ENCODE measurements at regions not wholly inside any gene's neighbourhood (a gene's known extent, or its start where the extent isn't known, plus 50 kb on each side); places are given as distances from the start of the nearest gene placed in this dataset.

- TF ChIP-seq GATA3 (IDR thresholded peaks at IDR 0.05; ENCODE audit: low read depth, low read length) (no peak), GATA2 (IDR thresholded peaks at IDR 0.05; ENCODE audit: low read depth, low read length) (no peak)
Observed at GRCh38 chr15:70517194-70517590, 246.2 kb downstream of the UACA start.

DNA sequence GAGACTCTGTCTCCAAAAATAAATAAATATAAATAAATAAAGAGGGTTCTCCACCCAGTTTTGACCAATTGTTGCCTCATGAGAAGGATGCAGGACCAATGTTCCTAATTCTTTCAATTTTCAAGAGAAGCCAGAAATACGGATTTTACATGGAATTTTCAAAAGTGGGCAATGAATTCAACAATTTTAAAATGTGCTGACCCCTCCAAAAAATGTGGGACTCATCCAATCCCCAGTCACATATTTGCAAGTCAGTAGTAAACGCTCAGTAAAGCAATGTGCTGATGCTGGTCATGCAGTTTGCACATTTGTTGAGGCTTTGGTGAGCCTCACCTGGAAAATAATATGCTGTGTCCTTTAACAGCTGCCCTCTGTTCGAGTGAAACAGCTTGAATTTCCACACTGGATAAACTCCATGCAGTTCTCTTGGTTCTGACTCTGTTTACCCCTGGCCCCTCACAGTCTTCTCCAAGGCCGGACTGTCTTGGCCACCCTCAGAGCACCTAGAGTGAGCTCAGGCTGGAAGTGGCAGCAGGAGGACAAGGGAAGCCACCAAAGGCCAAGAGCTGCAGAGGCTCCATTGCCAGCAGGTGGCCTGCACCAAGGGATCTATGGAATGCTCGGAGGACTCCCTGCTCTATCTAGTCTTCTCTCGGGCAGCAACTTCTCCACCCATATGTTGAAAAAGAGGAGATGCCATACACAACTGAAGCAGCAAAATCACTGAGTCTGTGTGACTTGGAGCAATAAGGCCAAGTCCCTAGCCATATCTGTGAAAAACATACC lies 246.8 kb downstream of the UACA start:
- no peak for TF ChIP-seq GATA2 (IDR thresholded peaks at IDR 0.05; ENCODE audit: low read depth, low read length)
- no peak for TF ChIP-seq GATA3 (IDR thresholded peaks at IDR 0.05; ENCODE audit: low read depth, low read length)

GRCh38 chr15:70514251-70514650 lies 249.1 kb downstream of the UACA start:
- no peak for TF ChIP-seq GATA2 (IDR thresholded peaks at IDR 0.05; ENCODE audit: low read depth, low read length)
- TF ChIP-seq GATA3 (IDR thresholded peaks at IDR 0.05; ENCODE audit: low read depth, low read length) = no peak

GRCh38 chr15:70513819-70514218 lies 249.5 kb downstream of the UACA start:
- no peak for TF ChIP-seq GATA3 (IDR thresholded peaks at IDR 0.05; ENCODE audit: low read depth, low read length)
- TF ChIP-seq GATA2 (IDR thresholded peaks at IDR 0.05; ENCODE audit: low read depth, low read length) = no peak

DNA sequence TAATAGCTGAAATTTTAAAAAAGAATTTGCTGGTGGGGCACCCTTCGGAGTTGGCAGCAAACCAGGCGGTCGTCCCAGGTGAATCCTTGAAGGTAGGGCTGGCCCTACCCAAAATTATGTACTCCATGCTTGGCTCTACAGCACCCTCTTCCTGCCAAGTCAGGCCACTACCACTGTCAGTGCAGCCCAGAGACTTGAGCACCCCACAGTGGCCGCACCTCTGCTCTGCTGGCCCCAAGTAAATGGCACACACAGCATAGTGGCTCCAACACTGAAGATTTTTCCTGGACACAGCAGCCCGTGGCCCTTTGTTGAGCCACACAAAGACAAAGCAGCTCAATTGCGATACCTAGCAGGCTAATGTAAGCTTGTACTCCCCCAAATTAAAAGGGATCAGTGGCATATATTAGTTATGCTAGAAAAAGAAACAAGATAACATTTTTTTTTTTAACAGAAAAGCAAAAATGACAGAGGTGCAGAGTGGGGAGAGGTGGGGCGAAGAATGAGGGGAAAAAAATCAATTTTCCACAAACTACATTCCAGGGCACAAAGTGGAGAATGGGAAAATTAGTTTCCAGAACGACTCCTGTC lies 250.5 kb downstream of the UACA start:
- TF ChIP-seq GATA2 (IDR thresholded peaks at IDR 0.05; ENCODE audit: low read depth, low read length) (no peak), GATA3 (IDR thresholded peaks at IDR 0.05; ENCODE audit: low read depth, low read length) (no peak)

- no peak for TF ChIP-seq GATA3 (IDR thresholded peaks at IDR 0.05; ENCODE audit: low read depth, low read length)
- TF ChIP-seq GATA2 (IDR thresholded peaks at IDR 0.05; ENCODE audit: low read depth, low read length) = no peak
Observed at GRCh38 chr15:70510433-70510832, 252.9 kb downstream of the UACA start.

DNA sequence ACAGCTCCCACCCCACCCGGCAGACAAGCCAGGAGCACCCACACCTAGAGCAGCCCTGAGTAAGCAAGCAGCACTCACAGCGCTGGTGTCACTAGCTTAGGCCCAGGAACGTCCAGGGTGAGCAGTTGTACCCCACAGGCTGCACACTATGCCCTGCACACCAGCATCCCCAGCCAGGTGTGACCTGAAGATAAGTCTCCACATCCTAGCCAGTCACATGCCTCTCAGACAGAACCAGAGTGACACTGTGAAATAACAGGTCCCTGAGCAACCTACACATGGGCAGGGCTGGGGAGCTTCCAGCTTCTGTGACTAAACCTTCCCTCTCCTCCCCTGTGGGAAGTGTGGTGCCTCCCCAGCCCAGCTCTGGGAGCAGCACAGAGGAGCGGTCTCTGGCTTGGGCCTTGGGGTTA lies 253.6 kb downstream of the UACA start:
- no peak for TF ChIP-seq GATA3 (IDR thresholded peaks at IDR 0.05; ENCODE audit: low read depth, low read length)

DNA sequence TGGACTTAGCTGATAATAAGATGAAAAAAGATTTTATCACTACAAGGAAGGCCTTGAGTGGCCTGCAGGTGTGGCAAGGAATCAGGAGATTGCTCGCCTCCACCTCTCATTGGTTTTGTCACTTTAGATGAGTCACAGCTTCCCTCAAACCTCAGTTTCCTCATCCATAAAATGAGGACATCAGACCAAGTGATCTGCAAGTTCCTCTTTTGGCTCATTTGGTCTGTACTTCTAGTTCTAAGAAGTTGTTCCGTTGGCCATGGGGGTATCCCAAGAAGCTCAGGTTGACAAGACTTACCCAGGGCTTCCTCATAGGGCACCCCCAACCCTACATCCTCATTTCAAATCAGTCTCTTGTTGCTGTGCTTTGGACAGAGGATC lies 254.1 kb downstream of the UACA start:
- TF ChIP-seq GATA3 (IDR thresholded peaks at IDR 0.05; ENCODE audit: low read depth, low read length) (no peak), GATA2 (IDR thresholded peaks at IDR 0.05; ENCODE audit: low read depth, low read length) (no peak)

- TF ChIP-seq GATA3 (IDR thresholded peaks at IDR 0.05; ENCODE audit: low read depth, low read length) = no peak
- no peak for TF ChIP-seq GATA2 (IDR thresholded peaks at IDR 0.05; ENCODE audit: low read depth, low read length)
Observed at GRCh38 chr15:70508561-70509281, 254.6 kb downstream of the UACA start.

DNA sequence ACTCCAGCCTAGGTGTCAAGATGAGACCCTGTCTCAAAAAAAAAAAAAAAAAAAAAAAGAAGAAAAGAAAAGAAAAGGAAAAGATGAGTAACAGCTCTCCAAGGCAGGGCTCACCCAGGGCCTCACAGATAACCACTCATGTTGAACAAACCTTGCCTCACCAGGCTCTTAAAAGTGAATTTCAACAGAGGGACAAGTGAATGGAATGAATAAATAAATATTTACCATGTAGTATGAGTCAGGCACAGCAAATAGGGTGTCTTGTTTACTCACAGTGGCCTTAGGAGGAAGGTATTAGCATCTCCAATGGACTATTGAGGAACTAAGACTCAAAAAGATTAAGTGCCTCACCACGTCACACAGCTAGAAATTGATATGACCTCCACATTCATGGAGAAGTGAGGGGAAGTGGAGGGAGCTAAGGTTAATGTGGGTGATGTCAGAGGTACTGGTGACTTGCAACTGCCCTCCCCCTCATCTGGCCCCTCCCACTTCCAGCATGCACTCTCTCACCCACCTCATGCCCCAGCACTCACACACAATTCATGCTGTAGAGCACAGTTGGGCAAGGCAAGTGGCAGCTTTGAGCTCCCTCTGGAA lies 255.5 kb downstream of the UACA start:
- no peak for TF ChIP-seq GATA3 (IDR thresholded peaks at IDR 0.05; ENCODE audit: low read depth, low read length)
- TF ChIP-seq GATA2 (IDR thresholded peaks at IDR 0.05; ENCODE audit: low read depth, low read length) = no peak

- TF ChIP-seq GATA3 (IDR thresholded peaks at IDR 0.05; ENCODE audit: low read depth, low read length) = no peak
- TF ChIP-seq GATA2 (IDR thresholded peaks at IDR 0.05; ENCODE audit: low read depth, low read length) = no peak
Observed at GRCh38 chr15:70505936-70506912, 257.1 kb downstream of the UACA start.

GRCh38 chr15:70505411-70505919 lies 257.9 kb downstream of the UACA start:
- TF ChIP-seq GATA2 (IDR thresholded peaks at IDR 0.05; ENCODE audit: low read depth, low read length) (no peak), GATA3 (IDR thresholded peaks at IDR 0.05; ENCODE audit: low read depth, low read length) (no peak)

GRCh38 chr15:70504988-70505387 lies 258.4 kb downstream of the UACA start:
- TF ChIP-seq GATA2 (IDR thresholded peaks at IDR 0.05; ENCODE audit: low read depth, low read length) (no peak), GATA3 (IDR thresholded peaks at IDR 0.05; ENCODE audit: low read depth, low read length) (no peak)
